Esophagus squamous epithelium (tissue), 5 donors: ENCODE measurements at regions not wholly inside any gene's neighbourhood (a gene's known extent, or its start where the extent isn't known, plus 50 kb on each side); places are given as distances from the start of the nearest gene placed in this dataset.
"Not testable (repeated sequence)": the region's sequence is repeated elsewhere in the genome, so short reads cannot be mapped to it uniquely, and the experiment has no call there.

Source experiments
- DNase-seq: peaks from one replicate; lab custom pipeline; 2025; lab: John Stamatoyannopoulos, UW
- H3K27ac ChIP-seq, 4 donors: fragments of 200-600 bp; sonication (generic); one replicate each; pipeline ENCODE4 v1.5.1; 2016 to 2019; ENCODE audit warnings: mild to moderate bottlenecking in 1 of 4
- H3K27me3 ChIP-seq, 4 donors: fragments of 200-600 bp; sonication (generic); 1 replicate in 3 of 4; 2 replicates in 1 of 4; pipeline versions ENCODE4 v1.5.1 to v1.6.0; 2017 to 2021; ENCODE audit warnings: antibody characterized with exemption in 1 of 4
- H3K36me3 ChIP-seq, 3 donors: fragments of 200-600 bp; sonication (generic); one replicate each; pipeline ENCODE4 v1.5.1; 2016 to 2019
- H3K4me1 ChIP-seq, 3 donors: fragments of 200-600 bp; sonication (generic); one replicate each; pipeline ENCODE4 v1.5.1; 2017 to 2019
- H3K4me3 ChIP-seq, 4 donors: fragments of 200-600 bp; sonication (generic); 1 replicate in 3 of 4; 2 replicates in 1 of 4; pipeline ENCODE4 v1.5.1; 2016 to 2019; ENCODE audit warnings: mild to moderate bottlenecking in 2 of 4, moderate library complexity in 1 of 4
- H3K9me3 ChIP-seq, 3 donors: fragments of 200-600 bp; sonication (generic); one replicate each; pipeline ENCODE4 v1.5.1; 2016 to 2019
- CTCF ChIP-seq, 6 experiments: fragments of 450-650 bp in 4 of 6; fragments of 200-600 bp in 2 of 6; sonication (generic) in 2 of 6; IDR thresholded peaks; one replicate each; pipeline ENCODE4 v1.5.1; 2016 to 2019; ENCODE audit warnings: antibody characterized with exemption in 6 of 6, mild to moderate bottlenecking in 4 of 6, moderate library complexity in 4 of 6
- POLR2A ChIP-seq, 4 donors: fragments of 450-650 bp; IDR thresholded peaks; one replicate each; pipeline ENCODE4 v1.6.1; 2017; ENCODE audit warnings: antibody characterized with exemption in 4 of 4, mild to moderate bottlenecking in 4 of 4, moderate library complexity in 3 of 4
- WGBS, 2 donors: methylation state at CpG; one replicate each; pipeline ENCODE4 v1.1.5; 2018; 5-methylcytosine and 5-hydroxymethylcytosine counted together
- intact Hi-C: fragments of 100-400 bp; cut with DNase I; formaldehyde crosslinking; loops from one replicate; pipeline ENCODE4 v1.15.0; 2022
- donor health status: DM: yes; HTN: yes; CAD: no.

- Histone ChIP-seq H3K27ac (no peak overlapping the region), H3K4me1 (no peaks in the 10 kb centered on the region), H3K36me3 (no peaks in the 10 kb centered on the region), H3K27me3 (no peaks in the 10 kb centered on the region), H3K4me3 (no peak overlapping the region), H3K9me3 (no peaks in the 10 kb centered on the region)
- TF ChIP-seq CTCF (IDR thresholded peaks at IDR 0.05) (no peak), POLR2A (IDR thresholded peaks at IDR 0.05) (no peak)
- 41 to 56% methylated on average over 3 of the region's 3 CpGs for WGBS, 2 donors
- DNase-seq, result no peak
- intact Hi-C loops, result no loop called here
These were observed 170.8 kb downstream of the PMAIP1 start for GRCh38 chr18:60070631-60071030.

- no peak for TF ChIP-seq POLR2A (IDR thresholded peaks at IDR 0.05)
- TF ChIP-seq CTCF (IDR thresholded peaks at IDR 0.05), result no peak
- Histone ChIP-seq H3K4me3 (no peak overlapping the region), H3K4me1 (no peaks in the 10 kb centered on the region), H3K27me3 (no peaks in the 10 kb centered on the region), H3K9me3 (no peaks in the 10 kb centered on the region), H3K27ac (no peak overlapping the region), H3K36me3 (no peaks in the 10 kb centered on the region)
- no peak for DNase-seq
- WGBS, 2 donors, result 51 to 57% methylated on average over 2 of the region's 2 CpGs
- intact Hi-C loops, result no loop called here
These were observed 169.3 kb downstream of the PMAIP1 start for GRCh38 chr18:60069145-60069544.

DNA sequence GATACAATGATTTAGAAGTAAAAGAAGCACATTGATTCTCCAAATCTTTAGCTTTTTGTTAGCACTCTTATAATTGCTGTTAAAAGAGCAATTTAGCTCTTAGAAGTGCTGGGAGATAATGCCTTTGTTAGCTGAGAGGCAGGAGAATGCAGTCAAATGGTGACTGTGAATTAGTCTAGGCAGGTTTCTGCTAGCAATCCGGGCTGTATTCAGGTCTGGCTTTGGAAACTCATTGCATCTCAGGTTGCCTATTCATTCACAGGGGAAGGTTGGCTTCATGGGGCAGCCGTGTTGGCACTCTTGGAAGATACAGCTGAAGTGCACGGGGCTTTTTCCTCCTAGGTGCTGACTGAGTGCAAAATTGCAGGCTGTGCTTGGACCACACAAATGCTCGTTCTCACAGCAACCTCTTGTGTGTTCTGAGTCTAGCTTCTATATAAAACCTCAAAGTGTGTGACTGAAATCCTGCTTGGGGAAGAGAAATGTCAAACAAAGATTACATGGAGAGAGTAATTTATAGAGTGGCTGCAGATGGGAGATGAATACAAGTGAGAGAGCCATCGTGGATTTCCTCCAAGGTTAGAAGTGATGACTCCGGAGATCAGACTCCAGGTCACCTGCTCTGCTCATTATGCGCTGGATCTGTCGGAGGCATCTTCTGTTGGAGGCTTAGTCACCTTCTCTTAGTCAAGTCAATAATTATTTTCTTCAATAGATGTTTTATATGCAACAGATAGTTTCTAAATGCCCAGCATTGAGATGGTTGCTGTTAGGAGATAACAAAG lies 167.8 kb downstream of the PMAIP1 start:
- WGBS, 2 donors, result 32 to 35% methylated on average over 8 of the region's 8 CpGs
- intact Hi-C loops, result no loop called here
- no peak for DNase-seq
- Histone ChIP-seq H3K4me1 (no peaks in the 10 kb centered on the region), H3K9me3 (no peaks in the 10 kb centered on the region), H3K27ac (no peak overlapping the region), H3K4me3 (no peak overlapping the region), H3K36me3 (no peaks in the 10 kb centered on the region), H3K27me3 (no peaks in the 10 kb centered on the region)
- TF ChIP-seq CTCF (IDR thresholded peaks at IDR 0.05), result no peak
- TF ChIP-seq POLR2A (IDR thresholded peaks at IDR 0.05), result no peak

DNA sequence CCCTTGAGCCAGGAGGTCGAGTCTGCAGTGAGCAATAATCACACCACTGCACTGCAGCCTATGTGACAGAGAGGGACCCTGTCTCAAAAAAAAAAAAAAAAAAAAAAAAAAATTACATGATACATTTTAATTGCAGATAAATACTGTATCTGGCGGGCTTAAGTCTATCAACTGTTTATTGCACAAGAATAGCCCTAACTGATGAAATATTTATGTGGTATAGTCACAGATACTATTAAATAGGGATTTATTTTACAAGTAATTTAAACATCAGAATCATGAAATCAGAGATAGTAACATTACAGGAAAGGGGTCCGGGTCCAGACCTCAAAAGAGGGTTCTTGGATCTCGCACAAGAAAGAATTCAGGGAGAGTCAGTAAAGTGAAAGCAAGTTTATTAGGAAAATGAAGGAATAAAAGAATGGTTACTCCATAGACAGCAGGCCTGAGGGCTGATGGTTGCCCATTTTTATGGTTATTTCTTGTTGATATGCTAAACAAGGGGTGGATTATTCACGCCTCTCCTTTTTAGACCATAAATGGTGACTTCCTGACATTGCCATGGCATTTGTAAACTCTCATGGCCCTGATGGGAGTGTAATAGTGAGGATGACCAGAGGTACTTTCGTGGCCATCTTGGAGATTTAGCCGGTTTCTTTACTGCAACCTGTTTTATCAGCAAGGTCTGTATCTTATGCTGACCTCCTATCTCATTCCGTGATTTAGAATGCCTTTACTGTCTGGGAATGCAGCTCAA lies 166.6 kb downstream of the PMAIP1 start:
- TF ChIP-seq CTCF (IDR thresholded peaks at IDR 0.05), result no peak
- TF ChIP-seq POLR2A (IDR thresholded peaks at IDR 0.05), result no peak
- DNase-seq, result no peak
- 64 to 68% methylated on average over 8 of the region's 8 CpGs for WGBS, 2 donors
- Histone ChIP-seq H3K36me3 (no peaks in the 10 kb centered on the region), H3K9me3 (no peaks in the 10 kb centered on the region), H3K4me1 (no peaks in the 10 kb centered on the region), H3K27ac (no peak overlapping the region), H3K4me3 (no peak overlapping the region), H3K27me3 (no peaks in the 10 kb centered on the region)
- intact Hi-C loops, result no loop called here

DNA sequence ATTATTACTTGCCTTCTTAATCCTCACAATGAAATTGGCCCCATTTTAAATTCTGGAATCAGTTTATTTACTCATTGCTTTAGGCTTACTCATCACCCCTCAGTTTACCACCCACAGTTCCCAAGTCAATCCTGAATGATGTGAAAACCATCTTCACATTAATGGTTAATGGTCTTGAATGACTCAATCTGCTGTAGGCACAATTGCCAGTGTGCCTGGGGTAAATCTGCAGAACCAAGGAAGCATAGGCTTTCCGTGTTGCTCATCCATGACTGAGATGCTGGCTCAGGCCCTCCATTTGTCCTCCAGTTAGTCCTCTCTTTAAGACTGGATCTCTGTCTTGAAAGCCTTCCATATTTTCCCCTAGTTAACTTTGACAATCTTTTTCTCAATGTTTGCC lies 164.5 kb downstream of the PMAIP1 start:
- no peaks in the 10 kb centered on the region for H3K9me3 ChIP-seq
- H3K36me3 ChIP-seq, result no peaks in the 10 kb centered on the region
- DNase-seq, result no peak
- TF ChIP-seq CTCF (IDR thresholded peaks at IDR 0.05) (no peak), POLR2A (IDR thresholded peaks at IDR 0.05) (no peak)
- H3K27me3 ChIP-seq, result peaks cover 0 to 7% (median 0%) of the 10 kb centered on the region in 4 donors
- 55 to 57% methylated on average over 1 of the region's 1 CpG for WGBS, 2 donors
- intact Hi-C loops, result no loop called here
- no peak overlapping the region for H3K27ac ChIP-seq
- H3K4me1 ChIP-seq, result no peaks in the 10 kb centered on the region
- H3K4me3 ChIP-seq, result no peak overlapping the region

GRCh38 chr18:60062831-60063230 lies 163.0 kb downstream of the PMAIP1 start:
- not testable (repeated sequence) for H3K27me3 ChIP-seq, DNase-seq

More at GRCh38 chr18:60062831-60063230, 163.0 kb downstream of the PMAIP1 start:
- H3K36me3 ChIP-seq, intact Hi-C loops, H3K4me1 ChIP-seq, H3K27ac ChIP-seq, H3K9me3 ChIP-seq, H3K4me3 ChIP-seq: not testable (repeated sequence)
- WGBS, 2 donors, result 47 to 60% methylated on average over 1 to 3 of the region's 3 CpGs
